SK-N-DZ (cell line): ENCODE measurements at regions not wholly inside any gene's neighbourhood (a gene's known extent, or its start where the extent isn't known, plus 50 kb on each side); places are given as distances from the start of the nearest gene placed in this dataset.
"Not testable (repeated sequence)": the region's sequence is repeated elsewhere in the genome, so short reads cannot be mapped to it uniquely, and the experiment has no call there.

Experiments used
- DNase-seq: peaks from one replicate; pipeline ENCODE4 v3.0.0-alpha.2; 2015; ENCODE audit warnings: low spot score

GRCh38 chr3:124137216-124137615 lies 145.3 kb upstream of the ROPN1 start:
- DNase-seq = no peak

GRCh38 chr3:124138148-124138547 lies 146.2 kb upstream of the ROPN1 start:
- no peak for DNase-seq

- DNase-seq = no peak
Measured at GRCh38 chr3:124140746-124141145, 148.8 kb upstream of the ROPN1 start.

GRCh38 chr3:124142389-124142970 lies 150.6 kb upstream of the ROPN1 start:
- DNase-seq = no peak

- no peak for DNase-seq
Measured at GRCh38 chr3:124143047-124143446, 151.1 kb upstream of the ROPN1 start.

- no peak for DNase-seq
Measured at GRCh38 chr3:124144035-124144814, 152.3 kb upstream of the ROPN1 start.

- DNase-seq = no peak
Measured at GRCh38 chr3:124147429-124147828, 155.5 kb upstream of the ROPN1 start.

- no peak for DNase-seq
Measured at GRCh38 chr3:124147946-124148345, 156.0 kb upstream of the ROPN1 start.

GRCh38 chr3:124149081-124149480 lies 157.2 kb upstream of the ROPN1 start:
- no peak for DNase-seq

GRCh38 chr3:124149771-124150170 lies 157.8 kb upstream of the ROPN1 start:
- DNase-seq = no peak

GRCh38 chr3:124152891-124153290 lies 161.0 kb upstream of the ROPN1 start:
- DNase-seq = not testable (repeated sequence)

- DNase-seq = no peak
Measured at GRCh38 chr3:124156866-124157712, 165.2 kb upstream of the ROPN1 start.

GRCh38 chr3:124157748-124158147 lies 165.8 kb upstream of the ROPN1 start:
- DNase-seq = no peak

GRCh38 chr3:124158168-124158881 lies 166.4 kb upstream of the ROPN1 start:
- DNase-seq = peak; percentile 83

GRCh38 chr3:124161448-124161847 lies 169.5 kb upstream of the ROPN1 start:
- DNase-seq = no peak

- no peak for DNase-seq
Measured at GRCh38 chr3:124163689-124164088, 171.8 kb upstream of the ROPN1 start.

GRCh38 chr3:124168271-124168670 lies 176.3 kb upstream of the ROPN1 start:
- DNase-seq = no peak

- no peak for DNase-seq
Measured at GRCh38 chr3:124172283-124172682, 180.4 kb upstream of the ROPN1 start.

- no peak for DNase-seq
Measured at GRCh38 chr3:124172816-124173215, 180.9 kb upstream of the ROPN1 start.

- DNase-seq = peak; percentile 88
Measured at GRCh38 chr3:124174476-124174875, 182.6 kb upstream of the ROPN1 start.
